ENCODE measurements at regions not wholly inside any gene's neighbourhood (a gene's known extent, or its start where the extent isn't known, plus 50 kb on each side); places are given as distances from the start of the nearest gene placed in this dataset.

DNA sequence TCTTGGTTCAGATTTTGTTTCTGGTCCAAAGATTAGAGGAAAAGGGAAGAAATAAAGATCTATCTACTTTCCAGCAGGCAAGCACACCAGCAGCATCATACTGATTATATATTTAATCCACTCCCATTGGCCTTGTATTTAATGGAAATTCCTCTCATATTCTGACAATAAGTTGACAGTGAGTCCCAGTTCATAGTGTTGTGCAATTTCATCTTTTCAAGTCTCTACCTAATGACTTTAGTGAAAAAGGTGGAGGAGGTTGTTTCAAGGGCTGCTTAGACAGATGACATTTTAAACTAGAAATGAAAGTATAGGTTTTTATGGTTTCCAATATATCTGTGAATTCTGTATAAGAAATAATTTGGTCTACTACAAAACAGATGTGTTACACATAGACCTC lies 298.6 kb downstream of the PABPC4L start:
- Histone ChIP-seq H3K4me3 (ENCODE audit: insufficient read depth, low read depth, low read length) (no peak overlapping the region), H3K14ac (replicated peaks; ENCODE audit: low read depth, low read length) (no peak overlapping the region)

More for the DNA sequence above, 298.6 kb downstream of the PABPC4L start:
- POLR2A ChIA-PET (ENCODE audit: unreplicated experiment), result no interaction called here
- no peak overlapping the region for H3K4ac ChIP-seq (ENCODE audit: low read depth, low read length)
- no peak overlapping the region for H4K91ac ChIP-seq (ENCODE audit: insufficient read depth, low read depth, low read length)
- H2BK20ac ChIP-seq (ENCODE audit: low read depth, low read length), result no peak overlapping the region
- H4K8ac ChIP-seq (ENCODE audit: low read depth in 2 of 2, low read length in 2 of 2), result no peak overlapping the region
- no peak overlapping the region for H3K56ac ChIP-seq (ENCODE audit: extremely low read depth, insufficient read depth, low read length)
- no peak overlapping the region for H2AK5ac ChIP-seq (ENCODE audit: low read depth, low read length)
- DNase-seq, result no peak
- H4K20me1 ChIP-seq (ENCODE audit: insufficient read depth, low read length), result no peaks in the 10 kb centered on the region
- no peak for ATAC-seq (ENCODE audit: low read depth)
- no peak overlapping the region for H2AK9ac ChIP-seq (replicated peaks; ENCODE audit: low read depth, low read length, poor library complexity)
- H3K4me1 ChIP-seq (ENCODE audit: control insufficient read depth, insufficient read depth, low read length), result no peaks in the 10 kb centered on the region
- CTCF ChIA-PET, result no interaction called here
- dilution Hi-C loops (cut with HindIII; ENCODE audit: low sequenced_read_pairs, unreplicated experiment), result no loop called here
- H3K27ac ChIP-seq (ENCODE audit: insufficient read depth, low read length), result no peak overlapping the region
- H3K4me2 ChIP-seq (ENCODE audit: low read depth, low read length), result no peak overlapping the region
- BruUV-seq (replicated peaks), result no TSS peak
- no peaks in the 10 kb centered on the region for H3K9me3 ChIP-seq (ENCODE audit: control insufficient read depth, insufficient read depth, low read length)
- in situ Hi-C loops (cut with MboI; ENCODE audit: low sequenced_read_pairs), result no loop called here
- no peak overlapping the region for H2BK120ac ChIP-seq (ENCODE audit: low read depth, low read length)
- no peak overlapping the region for H4K5ac ChIP-seq (ENCODE audit: low read depth, low read length)
- H3K23ac ChIP-seq (ENCODE audit: low read depth, low read length), result no peak overlapping the region
- H3K9ac ChIP-seq (ENCODE audit: low read depth, low read length), result no peak overlapping the region
- no peaks in the 10 kb centered on the region for H3K36me3 ChIP-seq (ENCODE audit: control insufficient read depth, insufficient read depth, low read length)
- no peak overlapping the region for H2AFZ ChIP-seq (replicated peaks; ENCODE audit: low read length, poor library complexity)
- H3K27me3 ChIP-seq (ENCODE audit: control insufficient read depth, insufficient read depth, low read length), result no peaks in the 10 kb centered on the region
- no peaks in the 10 kb centered on the region for H3K79me1 ChIP-seq (ENCODE audit: low read depth in 1 of 2, low read length in 2 of 2)
- H3K18ac ChIP-seq (ENCODE audit: low read depth, low read length), result no peak overlapping the region
- TF ChIP-seq RCOR1 (IDR thresholded peaks at IDR 0.05; ENCODE audit: insufficient replicate concordance, low read length) (no peak), CEBPB (IDR thresholded peaks at IDR 0.05; ENCODE audit: low read depth, low read length) (0 out of 2 replicates have a peak, but pooled peaks have one; percentile 40), RAD21 (IDR thresholded peaks at IDR 0.05; ENCODE audit: low read length) (no peak)
- H2BK15ac ChIP-seq (ENCODE audit: low read depth, low read length), result no peak overlapping the region
- intact Hi-C loops (cut with micrococcal nuclease), result no loop called here
- H2BK5ac ChIP-seq (ENCODE audit: low read depth, low read length, poor library complexity, severe bottlenecking), result no peak overlapping the region
- H3K9me1 ChIP-seq (ENCODE audit: insufficient read depth, low read length), result no peaks in the 10 kb centered on the region

Measured in IMR-90 (cell line).